ENCODE measurements at regions not wholly inside any gene's neighbourhood (a gene's known extent, or its start where the extent isn't known, plus 50 kb on each side); places are given as distances from the start of the nearest gene placed in this dataset. TPM values are rescaled to one million over a fixed set of nuclear protein-coding genes. Genes with fewer than 3 reads are reported as not detected.
"Not testable (repeated sequence)": the region's sequence is repeated elsewhere in the genome, so short reads cannot be mapped to it uniquely, and the experiment has no call there.

DNA sequence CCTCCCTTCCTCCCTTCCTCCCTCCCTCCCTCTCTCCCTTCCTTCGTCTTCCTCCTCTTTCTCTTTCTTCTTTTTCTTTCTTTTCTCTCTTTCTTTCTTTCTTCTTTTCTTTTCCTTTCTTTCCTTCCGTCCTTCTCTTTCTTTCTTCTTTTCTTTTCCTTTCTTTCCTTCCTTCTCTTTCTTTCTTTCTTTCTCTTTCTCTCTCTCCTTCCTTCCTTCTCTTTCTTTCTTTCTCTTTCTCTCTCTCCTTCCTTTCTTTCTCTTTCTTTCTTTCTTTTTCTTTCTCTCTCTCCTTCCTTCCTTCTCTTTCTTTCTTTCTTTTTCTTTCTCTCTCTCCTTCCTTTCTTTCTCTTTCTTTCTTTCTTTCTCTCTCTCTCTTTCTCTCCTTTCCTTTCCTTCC, 84.4 kb upstream of the SLC24A2 start:
- not testable (repeated sequence) for H3K14ac ChIP-seq (ENCODE audit: low read length); H3K4me1 ChIP-seq (ENCODE audit: control insufficient read depth in 2 of 2, insufficient read depth in 1 of 2, low read depth in 1 of 2, low read length in 2 of 2); H3K27me3 ChIP-seq (ENCODE audit: control insufficient read depth in 3 of 3, insufficient read depth in 3 of 3, low read depth in 1 of 3, low read length in 3 of 3); H3K27ac ChIP-seq (replicated peaks; ENCODE audit: low read length); H3K23ac ChIP-seq (ENCODE audit: low read depth, low read length, poor library complexity); H3K4me3 ChIP-seq (ENCODE audit: low read length in 2 of 2); H3K9me3 ChIP-seq (replicated peaks in 1 of 2; ENCODE audit: control insufficient read depth in 2 of 2, insufficient read depth in 1 of 2, low read depth in 1 of 2, low read length in 2 of 2); H2BK120ac ChIP-seq (ENCODE audit: low read depth, low read length); H4K91ac ChIP-seq (ENCODE audit: low read depth, low read length, poor library complexity); H3K18ac ChIP-seq (ENCODE audit: low read length); H3K36me3 ChIP-seq (replicated peaks in 1 of 2; ENCODE audit: control insufficient read depth in 2 of 2, insufficient read depth in 2 of 2, low read length in 2 of 2); H4K8ac ChIP-seq (ENCODE audit: low read depth, low read length); H2BK5ac ChIP-seq (ENCODE audit: low read length); H3K4ac ChIP-seq (ENCODE audit: low read length); H2BK12ac ChIP-seq (ENCODE audit: low read length); H3K79me1 ChIP-seq (ENCODE audit: low read depth, low read length); H2BK15ac ChIP-seq (ENCODE audit: low read length); H2AK5ac ChIP-seq (ENCODE audit: low read depth, low read length); H3K9ac ChIP-seq (ENCODE audit: low read depth, low read length, poor library complexity); DNase-seq (ENCODE audit: low spot score); H3K4me2 ChIP-seq (ENCODE audit: insufficient read depth, low read length, poor library complexity, severe bottlenecking); H2AFZ ChIP-seq (ENCODE audit: low read length)
- WGBS, 2 donors (ENCODE audit: extremely low coverage in 2 of 2, insufficient read length in 2 of 2, insufficient replicate concordance in 1 of 2): no CpG with 5 or more reads among the region's 2 CpGs

DNA sequence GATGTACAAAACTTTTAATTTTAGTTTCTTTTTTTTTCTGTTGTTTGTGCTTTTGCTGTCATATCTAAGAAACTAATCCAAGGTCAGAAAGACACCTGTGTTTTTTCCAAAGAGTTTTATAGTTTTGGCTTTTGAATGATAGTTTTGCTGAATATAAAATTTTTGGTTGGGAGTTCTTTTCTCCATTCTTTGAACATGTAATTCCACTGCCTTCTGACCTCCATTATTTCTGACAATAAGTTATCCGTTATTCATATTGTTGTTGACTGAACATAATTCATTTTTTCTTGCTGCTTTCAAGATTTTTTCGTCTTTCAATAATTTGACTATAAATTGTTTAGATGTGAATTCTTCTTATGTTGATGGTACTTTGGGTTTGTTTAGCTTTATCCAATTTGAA, 82.2 kb upstream of the SLC24A2 start:
- H3K9ac ChIP-seq (ENCODE audit: low read depth, low read length, poor library complexity): no peak overlapping the region
- H4K8ac ChIP-seq (ENCODE audit: low read depth, low read length): no peak overlapping the region
- H2AK5ac ChIP-seq (ENCODE audit: low read depth, low read length): no peak overlapping the region
- H3K27me3 ChIP-seq (ENCODE audit: control insufficient read depth in 3 of 3, insufficient read depth in 3 of 3, low read depth in 1 of 3, low read length in 3 of 3): no peaks in the 10 kb centered on the region
- H3K23ac ChIP-seq (ENCODE audit: low read depth, low read length, poor library complexity): no peak overlapping the region
- no peak overlapping the region for H3K4ac ChIP-seq (ENCODE audit: low read length)
- H3K14ac ChIP-seq (ENCODE audit: low read length): no peak overlapping the region
- no peaks in the 10 kb centered on the region for H3K79me1 ChIP-seq (ENCODE audit: low read depth, low read length)
- no peak overlapping the region for H2BK15ac ChIP-seq (ENCODE audit: low read length)
- H2BK120ac ChIP-seq (ENCODE audit: low read depth, low read length): no peak overlapping the region
- H3K36me3 ChIP-seq (replicated peaks in 1 of 2; ENCODE audit: control insufficient read depth in 2 of 2, insufficient read depth in 2 of 2, low read length in 2 of 2): no peaks in the 10 kb centered on the region
- no peak overlapping the region for H3K18ac ChIP-seq (ENCODE audit: low read length)
- no peak overlapping the region for H3K27ac ChIP-seq (replicated peaks; ENCODE audit: low read length)
- H3K4me1 ChIP-seq (ENCODE audit: control insufficient read depth in 2 of 2, insufficient read depth in 1 of 2, low read depth in 1 of 2, low read length in 2 of 2): no peaks in the 10 kb centered on the region
- H2BK5ac ChIP-seq (ENCODE audit: low read length): no peak overlapping the region
- H4K91ac ChIP-seq (ENCODE audit: low read depth, low read length, poor library complexity): no peak overlapping the region
- H3K9me3 ChIP-seq (replicated peaks in 1 of 2; ENCODE audit: control insufficient read depth in 2 of 2, insufficient read depth in 1 of 2, low read depth in 1 of 2, low read length in 2 of 2): no peaks in the 10 kb centered on the region
- H3K4me3 ChIP-seq (ENCODE audit: low read length in 2 of 2): no peak overlapping the region
- no peak overlapping the region for H2BK12ac ChIP-seq (ENCODE audit: low read length)
- H2AFZ ChIP-seq (ENCODE audit: low read length): no peak overlapping the region
- no peak for DNase-seq (ENCODE audit: low spot score)
- no CpG with 5 or more reads among the region's 2 CpGs for WGBS, 2 donors (ENCODE audit: extremely low coverage in 2 of 2, insufficient read length in 2 of 2, insufficient replicate concordance in 1 of 2)
- H3K4me2 ChIP-seq (ENCODE audit: insufficient read depth, low read length, poor library complexity, severe bottlenecking): no peak overlapping the region

DNA sequence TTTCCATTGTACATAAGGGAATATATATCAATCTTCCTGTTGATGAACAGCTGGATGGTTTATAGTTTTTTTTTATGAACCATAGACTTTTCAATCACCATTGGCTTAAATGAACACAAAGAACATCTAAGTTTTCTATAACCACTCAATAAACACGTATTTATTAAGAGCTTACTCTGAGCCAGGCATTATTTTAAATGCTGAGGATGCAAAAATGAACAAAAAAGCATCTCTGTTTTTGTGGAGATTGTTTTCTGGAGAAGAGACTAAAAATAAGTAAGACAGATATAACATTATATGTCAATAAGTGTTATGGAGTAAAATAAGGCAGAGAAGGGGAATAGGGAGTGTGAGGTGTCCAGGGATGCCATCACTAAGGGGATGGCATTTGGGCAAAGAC, 52.1 kb upstream of the SLC24A2 start:
- no CpG with 5 or more reads among the region's 1 CpG for WGBS, 2 donors (ENCODE audit: extremely low coverage in 2 of 2, insufficient read length in 2 of 2, insufficient replicate concordance in 1 of 2)
- Histone ChIP-seq H3K4ac (ENCODE audit: low read length) (no peak overlapping the region), H2BK12ac (ENCODE audit: low read length) (no peak overlapping the region), H4K91ac (ENCODE audit: low read depth, low read length, poor library complexity) (no peak overlapping the region), H3K14ac (ENCODE audit: low read length) (no peak overlapping the region), H2AK5ac (ENCODE audit: low read depth, low read length) (no peak overlapping the region), H3K4me2 (ENCODE audit: insufficient read depth, low read length, poor library complexity, severe bottlenecking) (no peak overlapping the region), H3K4me3 (ENCODE audit: low read length in 2 of 2) (no peak overlapping the region), H3K36me3 (replicated peaks in 1 of 2; ENCODE audit: control insufficient read depth in 2 of 2, insufficient read depth in 2 of 2, low read length in 2 of 2) (no peaks in the 10 kb centered on the region), H2BK5ac (ENCODE audit: low read length) (no peak overlapping the region), H3K79me1 (ENCODE audit: low read depth, low read length) (no peaks in the 10 kb centered on the region), H3K27ac (replicated peaks; ENCODE audit: low read length) (no peak overlapping the region), H2BK15ac (ENCODE audit: low read length) (no peak overlapping the region), H3K4me1 (ENCODE audit: control insufficient read depth in 2 of 2, insufficient read depth in 1 of 2, low read depth in 1 of 2, low read length in 2 of 2) (no peaks in the 10 kb centered on the region), H3K27me3 (ENCODE audit: control insufficient read depth in 3 of 3, insufficient read depth in 3 of 3, low read depth in 1 of 3, low read length in 3 of 3) (no peaks in the 10 kb centered on the region), H3K23ac (ENCODE audit: low read depth, low read length, poor library complexity) (no peak overlapping the region), H3K18ac (ENCODE audit: low read length) (no peak overlapping the region), H4K8ac (ENCODE audit: low read depth, low read length) (no peak overlapping the region), H3K9me3 (replicated peaks in 1 of 2; ENCODE audit: control insufficient read depth in 2 of 2, insufficient read depth in 1 of 2, low read depth in 1 of 2, low read length in 2 of 2) (no peaks in the 10 kb centered on the region), H2BK120ac (ENCODE audit: low read depth, low read length) (no peak overlapping the region), H3K9ac (ENCODE audit: low read depth, low read length, poor library complexity) (no peak overlapping the region), H2AFZ (ENCODE audit: low read length) (no peak overlapping the region)
- no peak for DNase-seq (ENCODE audit: low spot score)

Small RNA genes in the stretch of these regions (small RNA-seq; reads per million reads assigned to genes)
- gene AL158077.1 (ENCODE audit: insufficient read depth): not detected

Measured in neuronal stem cell (in vitro differentiated cells).